ENCODE measurements at regions not wholly inside any gene's neighbourhood (a gene's known extent, or its start where the extent isn't known, plus 50 kb on each side); places are given as distances from the start of the nearest gene placed in this dataset.

DNA sequence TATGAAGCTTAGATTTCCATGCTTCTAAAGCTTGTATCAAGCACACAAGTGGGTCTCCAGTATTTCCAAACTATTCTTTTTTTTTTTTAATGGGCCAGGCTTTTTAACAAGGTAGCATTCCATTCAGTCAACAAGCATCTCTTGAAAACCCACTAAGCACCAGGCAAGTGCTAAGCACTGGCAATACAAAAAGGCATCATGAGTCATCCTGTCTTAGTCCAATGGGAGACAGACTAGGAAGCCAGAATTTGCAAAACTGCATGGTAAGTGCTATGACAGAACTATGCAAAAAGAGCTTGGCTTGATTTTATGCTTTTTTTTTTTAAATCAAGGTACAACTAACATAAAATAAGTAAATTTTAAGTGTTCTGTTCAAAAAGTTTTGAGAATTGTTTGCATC, 109.3 kb upstream of the DST start:
- in situ Hi-C loops (cut with HindIII; ENCODE audit: extremely low pct_ligation_motif_present, low pct_unique_long_range_greater_than_20kb) (loop anchor here (5.0 kb wide), 1 partner anchor 35 kb away; no protein-coding TSS in a partner anchor), intact Hi-C loops (cut with micrococcal nuclease; ENCODE audit: unreplicated experiment) (no loop called here)
- Histone ChIP-seq H3K36me3 (replicated peaks in 1 of 2; ENCODE audit: control insufficient read depth in 1 of 2, insufficient read depth in 2 of 2, low read length in 2 of 2) (no peaks in the 10 kb centered on the region), H3K4me1 (ENCODE audit: insufficient read depth, low read length) (peaks cover 2% of the 10 kb centered on the region), H3K79me2 (ENCODE audit: insufficient read depth, low read length) (no peaks in the 10 kb centered on the region), H3K4me3 (replicated peaks in 1 of 3; ENCODE audit: insufficient read depth in 1 of 3, low read depth in 2 of 3, low read length in 3 of 3) (no peak overlapping the region), H3K4me2 (ENCODE audit: low read depth, low read length) (no peak overlapping the region), H3K27ac (ENCODE audit: extremely low read length, insufficient read depth, low read length) (no peak overlapping the region), H2AFZ (ENCODE audit: low read length) (no peak overlapping the region), H4K20me1 (ENCODE audit: insufficient read depth, low read length) (no peaks in the 10 kb centered on the region), H3K9me3 (ENCODE audit: low read length) (no peaks in the 10 kb centered on the region), H3K9ac (ENCODE audit: insufficient read depth, low read depth, low read length) (no peak overlapping the region), H3K27me3 (ENCODE audit: control insufficient read depth in 1 of 2, insufficient read depth in 2 of 2, low read length in 2 of 2) (no peaks in the 10 kb centered on the region)
- ATAC-seq, result no peak
- no TSS peak for BruUV-seq (replicated peaks)
- CTCF ChIA-PET (ENCODE audit: low intra/inter-chr PET ratio, low total read pairs), result no interaction called here
- TF ChIP-seq KLF9 (CRISPR knock-in tag; IDR thresholded peaks at IDR 0.05; ENCODE audit: low read depth) (no peak), FOXM1 (CRISPR knock-in tag; IDR thresholded peaks at IDR 0.05) (no peak), ZNF550 (CRISPR knock-in tag; IDR thresholded peaks at IDR 0.05; ENCODE audit: borderline replicate concordance) (no peak), ZNF775 (CRISPR knock-in tag; IDR thresholded peaks at IDR 0.05; ENCODE audit: borderline replicate concordance) (no peak), HNRNPH1 (optimal IDR thresholded peaks at IDR 0.05; ENCODE audit: low read depth, low read length) (no peak), ZNF510 (CRISPR knock-in tag; IDR thresholded peaks at IDR 0.05; ENCODE audit: low read depth) (no peak), ZNF589 (CRISPR knock-in tag; conservative IDR thresholded peaks at IDR 0.05) (no peak), SNAI1 (CRISPR knock-in tag; IDR thresholded peaks at IDR 0.05; ENCODE audit: borderline replicate concordance) (no peak), ZNF367 (CRISPR knock-in tag; IDR thresholded peaks at IDR 0.05; ENCODE audit: borderline replicate concordance) (no peak), EP300 (IDR thresholded peaks at IDR 0.05; ENCODE audit: low read depth in 2 of 2, low read length in 2 of 2) (no peak), EP300 (CRISPR knock-in tag; IDR thresholded peaks at IDR 0.05; ENCODE audit: borderline replicate concordance) (no peak), SAFB2 (CRISPR knock-in tag; IDR thresholded peaks at IDR 0.05; ENCODE audit: borderline replicate concordance, low read depth) (no peak), ZNF430 (CRISPR knock-in tag; IDR thresholded peaks at IDR 0.05) (no peak), ZFP90 (CRISPR knock-in tag; IDR thresholded peaks at IDR 0.05; ENCODE audit: borderline replicate concordance) (no peak)
- TF ChIP-seq, protein P1, sequence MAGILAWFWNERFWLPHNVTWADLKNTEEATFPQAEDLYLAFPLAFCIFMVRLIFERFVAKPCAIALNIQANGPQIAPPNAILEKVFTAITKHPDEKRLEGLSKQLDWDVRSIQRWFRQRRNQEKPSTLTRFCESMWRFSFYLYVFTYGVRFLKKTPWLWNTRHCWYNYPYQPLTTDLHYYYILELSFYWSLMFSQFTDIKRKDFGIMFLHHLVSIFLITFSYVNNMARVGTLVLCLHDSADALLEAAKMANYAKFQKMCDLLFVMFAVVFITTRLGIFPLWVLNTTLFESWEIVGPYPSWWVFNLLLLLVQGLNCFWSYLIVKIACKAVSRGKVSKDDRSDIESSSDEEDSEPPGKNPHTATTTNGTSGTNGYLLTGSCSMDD (CRISPR knock-in tag; IDR thresholded peaks at IDR 0.05), result no peak
- POLR2A ChIA-PET, result no interaction called here
- FAIRE-seq, result no peak
- DNase-seq (ENCODE audit: low spot score), result no peak

Data from HepG2 (cell line).